ENCODE measurements at regions not wholly inside any gene's neighbourhood (a gene's known extent, or its start where the extent isn't known, plus 50 kb on each side); places are given as distances from the start of the nearest gene placed in this dataset.

- Histone ChIP-seq H3K27me3 (ENCODE audit: insufficient read depth) (no peaks in the 10 kb centered on the region), H3K27ac (ENCODE audit: low read depth in 2 of 2, low read length in 1 of 2) (no peak overlapping the region), H3K9me2 (no peaks in the 10 kb centered on the region), H3K4me2 (no peak overlapping the region), H3K36me3 (replicated peaks in 1 of 2; ENCODE audit: control insufficient read depth in 1 of 2, insufficient read depth in 2 of 2, low read length in 1 of 2) (no peaks in the 10 kb centered on the region), H2AFZ (ENCODE audit: low read depth) (no peak overlapping the region), H3K9me3 (no peaks in the 10 kb centered on the region), H3K9ac (no peak overlapping the region), H4K20me1 (ENCODE audit: insufficient read depth) (no peaks in the 10 kb centered on the region), H3K79me2 (ENCODE audit: insufficient read depth) (no peaks in the 10 kb centered on the region), H3F3A (replicated peaks; ENCODE audit: insufficient read depth) (no peaks in the 10 kb centered on the region), H3K4me1 (ENCODE audit: control insufficient read depth in 1 of 2, insufficient read depth in 2 of 2, low read depth in 1 of 2, low read length in 1 of 2) (no peaks in the 10 kb centered on the region; a peak in 1 of 4 replicates), H3K4me3 (ENCODE audit: low read depth in 2 of 2, low read length in 1 of 2) (no peak overlapping the region)
- ChIA-PET POLR2A (no interaction called here), CTCF (no interaction called here)
- no peak for DNase-seq
- no peak for TF ChIP-seq GABPA (IDR thresholded peaks at IDR 0.05; ENCODE audit: low read depth)
- TF ChIP-seq, protein P1, sequence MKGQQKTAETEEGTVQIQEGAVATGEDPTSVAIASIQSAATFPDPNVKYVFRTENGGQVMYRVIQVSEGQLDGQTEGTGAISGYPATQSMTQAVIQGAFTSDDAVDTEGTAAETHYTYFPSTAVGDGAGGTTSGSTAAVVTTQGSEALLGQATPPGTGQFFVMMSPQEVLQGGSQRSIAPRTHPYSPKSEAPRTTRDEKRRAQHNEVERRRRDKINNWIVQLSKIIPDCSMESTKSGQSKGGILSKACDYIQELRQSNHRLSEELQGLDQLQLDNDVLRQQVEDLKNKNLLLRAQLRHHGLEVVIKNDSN (IDR thresholded peaks at IDR 0.05; ENCODE audit: borderline replicate concordance, low read depth), result no peak
- TF ChIP-seq NFIC (IDR thresholded peaks at IDR 0.05; ENCODE audit: borderline replicate concordance), result no peak
- no peak for TF ChIP-seq ELF1 (IDR thresholded peaks at IDR 0.05)
These were observed 64.4 kb upstream of the CXCR4 start for GRCh38 chr2:136182315-136182714.

DNA sequence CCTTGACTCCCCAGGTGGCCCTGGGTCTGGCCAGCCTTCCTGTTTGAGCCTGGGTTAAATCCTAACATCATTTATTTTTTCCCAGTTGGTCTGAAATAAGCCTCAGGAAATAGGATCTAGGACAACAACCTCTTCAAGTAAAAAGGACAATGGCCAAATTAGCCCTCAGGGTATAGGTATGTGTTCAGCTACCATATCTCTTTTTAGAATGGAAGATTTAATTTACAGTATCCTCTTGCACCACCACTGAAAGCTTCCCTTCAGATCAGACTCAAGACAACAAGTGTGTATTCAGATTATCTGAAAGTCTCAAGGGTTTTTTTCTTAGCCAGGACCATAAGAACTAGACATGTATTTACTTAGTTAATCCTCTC lies 61.6 kb upstream of the CXCR4 start:
- DNase-seq, result no peak
- Histone ChIP-seq H3K36me3 (replicated peaks in 1 of 2; ENCODE audit: control insufficient read depth in 1 of 2, insufficient read depth in 2 of 2, low read length in 1 of 2) (no peaks in the 10 kb centered on the region), H3K4me2 (no peak overlapping the region), H2AFZ (ENCODE audit: low read depth) (no peak overlapping the region), H4K20me1 (ENCODE audit: insufficient read depth) (no peaks in the 10 kb centered on the region), H3K4me3 (ENCODE audit: low read depth in 2 of 2, low read length in 1 of 2) (no peak overlapping the region), H3K27ac (ENCODE audit: low read depth in 2 of 2, low read length in 1 of 2) (no peak overlapping the region), H3K9me3 (no peaks in the 10 kb centered on the region), H3F3A (replicated peaks; ENCODE audit: insufficient read depth) (no peaks in the 10 kb centered on the region), H3K27me3 (ENCODE audit: insufficient read depth) (no peaks in the 10 kb centered on the region), H3K79me2 (ENCODE audit: insufficient read depth) (no peaks in the 10 kb centered on the region), H3K9ac (no peak overlapping the region), H3K9me2 (no peaks in the 10 kb centered on the region), H3K4me1 (ENCODE audit: control insufficient read depth in 1 of 2, insufficient read depth in 2 of 2, low read depth in 1 of 2, low read length in 1 of 2) (no peaks in the 10 kb centered on the region; a peak in 1 of 4 replicates)
- TF ChIP-seq FOXM1 (IDR thresholded peaks at IDR 0.05; ENCODE audit: low read depth) (no peak), NRF1 (IDR thresholded peaks at IDR 0.05; ENCODE audit: low read depth, low read length) (no peak), PBX3 (IDR thresholded peaks at IDR 0.05) (no peak), FOXJ3 (CRISPR knock-in tag; IDR thresholded peaks at IDR 0.05) (no peak), RCOR1 (IDR thresholded peaks at IDR 0.05; ENCODE audit: low read length) (no peak)
- ChIA-PET CTCF (interaction anchor here (1.3 kb wide), 1 partner anchor 182 kb away, joined by 4 read pairs; no protein-coding TSS in a partner anchor), POLR2A (no interaction called here)

GRCh38 chr2:136178941-136179601 lies 61.1 kb upstream of the CXCR4 start:
- H3K9me3 ChIP-seq, result no peaks in the 10 kb centered on the region
- no peaks in the 10 kb centered on the region for H3K36me3 ChIP-seq (replicated peaks in 1 of 2; ENCODE audit: control insufficient read depth in 1 of 2, insufficient read depth in 2 of 2, low read length in 1 of 2)
- H3K27me3 ChIP-seq (ENCODE audit: insufficient read depth), result no peaks in the 10 kb centered on the region
- no peak overlapping the region for H3K27ac ChIP-seq (ENCODE audit: low read depth in 2 of 2, low read length in 1 of 2)
- no peak overlapping the region for H3K9ac ChIP-seq
- H3K4me3 ChIP-seq (ENCODE audit: low read depth in 2 of 2, low read length in 1 of 2), result no peak overlapping the region
- CTCF ChIA-PET, result interaction anchor here (0.6 to 1.3 kb wide), 2 partner anchors 181 to 1873 kb away, joined by 3 to 4 read pairs; no protein-coding TSS in a partner anchor
- POLR2A ChIA-PET, result no interaction called here
- no peak for DNase-seq
- H3K4me2 ChIP-seq, result no peak overlapping the region
- H3K4me1 ChIP-seq (ENCODE audit: control insufficient read depth in 1 of 2, insufficient read depth in 2 of 2, low read depth in 1 of 2, low read length in 1 of 2), result no peaks in the 10 kb centered on the region; a peak in 1 of 4 replicates
- H3K9me2 ChIP-seq, result no peaks in the 10 kb centered on the region
- no peaks in the 10 kb centered on the region for H4K20me1 ChIP-seq (ENCODE audit: insufficient read depth)
- H3K79me2 ChIP-seq (ENCODE audit: insufficient read depth), result no peaks in the 10 kb centered on the region
- no peaks in the 10 kb centered on the region for H3F3A ChIP-seq (replicated peaks; ENCODE audit: insufficient read depth)
- WGBS (ENCODE audit: low lambda C conversion rate), result 2% methylated on average over 3 of the region's 3 CpGs
- H2AFZ ChIP-seq (ENCODE audit: low read depth), result no peak overlapping the region
- TF ChIP-seq NFIC (IDR thresholded peaks at IDR 0.05; ENCODE audit: borderline replicate concordance) (no peak), EP300 (IDR thresholded peaks at IDR 0.05; ENCODE audit: borderline replicate concordance in 1 of 2, low read depth in 1 of 2, low read length in 1 of 2) (no peak)
